GM21515 (cell line): ENCODE measurements at regions not wholly inside any gene's neighbourhood (a gene's known extent, or its start where the extent isn't known, plus 50 kb on each side); places are given as distances from the start of the nearest gene placed in this dataset.

Experiments used
- ATAC-seq: cut with Tn5 transposase; IDR thresholded peaks from one replicate; pipeline ENCODE4 v1.9.1; 2021; ENCODE audit not compliant: unreplicated experiment

GRCh38 chr4:158010361-158010760 is 162.5 kb downstream of the GASK1B start:
- ATAC-seq: no peak

GRCh38 chr4:158008551-158009218 is 164.1 kb downstream of the GASK1B start:
- ATAC-seq: no peak

- no peak for ATAC-seq
Measured at GRCh38 chr4:158007566-158007965, 165.3 kb downstream of the GASK1B start.

GRCh38 chr4:158006990-158007389 is 165.8 kb downstream of the GASK1B start:
- no peak for ATAC-seq

- ATAC-seq: no peak
Measured at GRCh38 chr4:158005021-158005420, 167.8 kb downstream of the GASK1B start.

- ATAC-seq: no peak
Measured at GRCh38 chr4:158004101-158004500, 168.7 kb downstream of the GASK1B start.

GRCh38 chr4:158003212-158003611 is 169.6 kb downstream of the GASK1B start:
- ATAC-seq: no peak

GRCh38 chr4:158002173-158002572 is 170.7 kb downstream of the GASK1B start:
- ATAC-seq: no peak

- ATAC-seq: no peak
Measured at GRCh38 chr4:158001756-158002155, 171.1 kb downstream of the GASK1B start.

- no peak for ATAC-seq
Measured at GRCh38 chr4:157999723-158000122, 173.1 kb downstream of the GASK1B start.

GRCh38 chr4:157997296-157997695 is 175.5 kb downstream of the GASK1B start:
- ATAC-seq: no peak

- no peak for ATAC-seq
Measured at GRCh38 chr4:157996061-157997028, 176.5 kb downstream of the GASK1B start.

- ATAC-seq: no peak
Measured at GRCh38 chr4:157994863-157995262, 178.0 kb downstream of the GASK1B start.

- ATAC-seq: no peak
Measured at GRCh38 chr4:157992948-157993839, 179.6 kb downstream of the GASK1B start.

- ATAC-seq: no peak
Measured at GRCh38 chr4:157992038-157992705, 180.7 kb downstream of the GASK1B start.

GRCh38 chr4:157988641-157989040 is 184.2 kb downstream of the GASK1B start:
- no peak for ATAC-seq

- no peak for ATAC-seq
Measured at GRCh38 chr4:157984285-157984911, 188.4 kb downstream of the GASK1B start.

GRCh38 chr4:157983300-157983699 is 189.5 kb downstream of the GASK1B start:
- no peak for ATAC-seq

GRCh38 chr4:157980158-157980557 is 192.7 kb downstream of the GASK1B start:
- ATAC-seq: no peak
